GM18520 (cell line): ENCODE measurements at regions not wholly inside any gene's neighbourhood (a gene's known extent, or its start where the extent isn't known, plus 50 kb on each side); places are given as distances from the start of the nearest gene placed in this dataset.
"Not testable (repeated sequence)": the region's sequence is repeated elsewhere in the genome, so short reads cannot be mapped to it uniquely, and the experiment has no call there.

ENCODE experiments used
- ATAC-seq: cut with Tn5 transposase; IDR thresholded peaks from one replicate; pipeline ENCODE4 v1.9.1; 2021; ENCODE audit not compliant: unreplicated experiment

DNA sequence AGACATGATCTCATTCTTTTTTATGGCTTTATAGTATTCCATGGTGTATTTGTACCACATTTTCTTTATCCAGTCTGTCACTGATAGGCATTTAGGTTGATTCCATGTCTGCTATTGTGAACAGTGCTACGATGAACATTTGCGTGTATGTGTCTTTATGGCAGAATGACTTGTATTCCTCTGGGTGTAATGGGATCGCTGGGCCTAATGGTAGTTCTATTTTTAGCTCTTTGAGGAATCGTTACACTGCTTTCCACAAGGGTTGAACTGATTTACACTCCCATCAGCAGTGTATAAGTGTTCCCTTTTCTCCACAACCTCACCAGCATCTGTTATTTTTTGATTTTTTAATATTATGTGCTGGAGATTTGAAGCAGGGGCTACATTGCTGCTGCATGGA is 102.8 kb upstream of the PMEPA1 start:
- not testable (repeated sequence) for ATAC-seq

DNA sequence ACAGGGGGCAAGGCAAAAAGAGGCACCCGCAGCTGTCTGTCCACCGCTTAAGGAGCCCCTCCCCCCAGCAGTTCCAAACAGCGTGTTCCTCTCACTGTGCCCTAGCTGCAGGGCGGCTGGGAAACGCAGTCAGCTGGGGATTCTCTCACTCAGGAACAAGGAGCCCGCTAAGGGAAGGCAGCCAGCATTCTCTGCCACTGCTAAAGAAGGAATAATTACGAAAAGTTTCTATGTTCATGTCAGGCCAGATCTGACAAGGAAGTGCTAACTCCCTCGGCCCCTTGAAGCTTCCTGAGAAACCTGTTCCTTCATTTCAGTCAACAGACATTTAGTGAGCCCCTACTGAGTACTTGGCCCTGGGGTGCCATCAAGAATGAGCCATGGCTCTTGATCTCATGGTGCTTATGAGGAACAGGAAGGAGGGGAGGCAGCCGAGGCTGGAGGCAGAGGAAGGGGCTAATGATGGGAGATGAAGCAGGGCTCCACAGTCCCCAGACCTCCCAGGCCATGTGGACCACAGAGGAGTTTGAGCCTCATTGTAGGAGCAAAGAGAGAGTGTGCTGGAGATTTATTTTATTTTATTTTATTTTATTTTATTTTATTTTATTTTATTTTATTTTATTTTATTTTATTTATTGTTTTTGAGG is 101.7 kb upstream of the PMEPA1 start:
- no peak for ATAC-seq

DNA sequence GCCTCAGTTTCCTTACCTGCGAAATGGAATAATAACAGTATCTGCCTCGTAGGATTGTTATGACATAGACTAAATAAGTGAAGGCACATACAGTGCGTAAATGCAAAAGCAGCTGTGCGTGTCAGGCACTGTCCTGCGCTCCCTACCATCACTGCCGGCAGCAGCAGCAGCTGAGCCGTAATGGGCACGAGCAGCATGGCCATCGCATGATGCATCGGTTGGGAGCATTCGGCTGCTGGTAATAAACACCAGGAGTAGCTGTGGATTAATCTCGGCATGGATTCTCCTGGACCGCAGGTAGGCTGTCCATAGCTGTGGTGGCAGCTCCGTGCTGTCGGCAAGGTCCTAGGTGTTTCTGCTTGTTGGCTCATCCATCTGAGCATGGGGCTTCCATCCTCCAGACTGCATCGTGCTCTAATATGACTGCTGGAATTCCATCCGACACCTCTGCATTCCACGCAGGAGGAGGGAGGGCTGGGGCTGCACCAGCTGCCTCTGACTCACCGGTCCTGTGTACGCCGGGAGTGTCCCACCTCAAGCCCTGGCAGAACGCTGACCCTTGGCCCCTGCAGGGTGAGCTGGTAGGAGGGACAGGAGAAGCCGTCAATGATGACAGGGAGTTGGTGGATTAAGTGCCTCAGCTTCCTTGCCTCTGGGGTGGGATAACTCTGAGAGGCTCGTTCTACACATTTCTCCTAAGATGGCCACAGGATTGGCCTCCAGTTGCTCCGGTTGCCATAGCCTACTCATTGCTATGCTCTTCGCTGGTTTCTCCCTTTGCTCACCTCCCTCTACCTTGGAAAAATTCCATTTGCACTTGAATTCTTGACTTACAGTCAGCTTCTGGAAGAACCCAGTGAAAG is 100.9 kb upstream of the PMEPA1 start:
- ATAC-seq, result no peak

DNA sequence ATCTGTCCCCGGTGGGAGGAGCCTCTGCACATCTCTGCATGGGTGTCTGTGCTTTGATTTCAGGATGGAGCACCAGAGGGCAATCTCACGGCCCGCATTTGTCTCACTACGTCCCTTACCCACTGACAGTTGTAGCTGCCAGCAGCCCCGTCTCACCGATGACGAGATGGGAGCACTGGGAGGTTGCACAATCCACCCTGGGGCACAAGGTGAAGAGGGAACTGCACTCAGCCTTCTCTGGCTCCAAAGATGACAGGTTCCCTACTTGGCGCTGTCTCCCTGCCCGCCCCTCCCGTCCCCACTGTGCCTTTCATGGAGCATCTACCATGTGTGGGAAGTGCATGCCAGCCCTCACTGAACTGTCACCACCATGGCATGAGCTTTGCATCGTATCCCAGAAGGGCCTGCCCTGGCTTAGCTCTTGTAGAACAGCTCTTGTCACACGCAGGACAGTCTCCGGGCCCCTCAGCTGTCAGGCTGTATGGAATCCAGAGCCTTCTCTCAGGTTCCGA is 99.9 kb upstream of the PMEPA1 start:
- ATAC-seq, result no peak

DNA sequence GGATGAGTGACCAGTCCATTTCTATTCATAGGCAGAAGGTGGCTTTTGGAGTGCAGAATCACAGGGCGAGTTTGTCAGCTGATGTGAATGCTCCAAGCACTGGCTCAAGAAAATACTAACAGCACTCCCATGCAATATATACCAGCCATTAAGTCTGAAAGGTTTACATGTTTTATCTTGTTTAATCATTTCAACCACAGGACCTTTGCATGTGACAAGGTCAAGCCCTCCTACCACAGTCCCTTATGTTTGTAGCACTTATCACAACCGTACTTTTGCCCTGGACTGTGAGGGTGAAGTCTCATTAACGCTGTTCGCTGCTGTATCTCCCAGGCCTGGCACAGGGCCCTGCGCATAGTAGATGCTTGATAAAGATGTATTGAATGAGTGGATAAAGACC is 99.3 kb upstream of the PMEPA1 start:
- no peak for ATAC-seq

DNA sequence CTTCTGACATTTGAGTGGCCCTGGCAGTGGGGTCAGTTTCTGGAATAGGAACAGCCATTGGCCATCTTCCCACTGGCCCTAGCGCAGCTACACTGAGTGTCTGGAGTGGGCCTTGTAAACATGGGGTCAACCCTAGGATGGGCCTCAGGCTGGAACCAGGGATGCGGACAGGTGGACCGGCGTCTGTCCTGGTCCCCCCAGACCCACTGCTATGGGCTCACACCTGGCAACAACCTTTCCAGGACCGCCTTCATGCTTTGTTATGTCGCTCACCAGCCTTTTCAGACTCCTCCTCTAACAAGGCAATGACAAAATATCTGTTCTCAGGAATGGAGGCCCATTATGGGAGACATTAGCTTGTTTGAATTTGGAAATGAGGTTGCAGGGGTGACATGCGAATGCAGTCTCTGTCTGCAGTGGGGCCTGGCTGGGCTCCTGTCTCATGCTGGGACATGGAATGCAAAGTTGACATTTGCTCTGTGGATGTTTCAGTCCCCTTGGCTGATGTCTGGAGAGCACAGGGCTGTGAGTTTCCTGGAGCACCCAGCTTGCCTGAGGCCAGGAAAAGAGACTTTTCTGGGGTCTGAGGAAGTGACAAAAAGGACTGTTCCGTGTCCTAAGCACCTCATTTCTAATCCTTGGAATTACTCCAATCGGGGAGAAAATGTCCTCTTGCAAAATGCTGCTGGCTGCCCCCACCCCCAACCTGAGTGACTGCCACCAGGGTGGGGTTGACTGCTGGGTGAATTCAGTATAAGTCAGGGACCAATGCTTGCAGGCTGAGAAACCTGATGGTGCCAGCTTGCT is 98.7 kb upstream of the PMEPA1 start:
- ATAC-seq, result no peak

DNA sequence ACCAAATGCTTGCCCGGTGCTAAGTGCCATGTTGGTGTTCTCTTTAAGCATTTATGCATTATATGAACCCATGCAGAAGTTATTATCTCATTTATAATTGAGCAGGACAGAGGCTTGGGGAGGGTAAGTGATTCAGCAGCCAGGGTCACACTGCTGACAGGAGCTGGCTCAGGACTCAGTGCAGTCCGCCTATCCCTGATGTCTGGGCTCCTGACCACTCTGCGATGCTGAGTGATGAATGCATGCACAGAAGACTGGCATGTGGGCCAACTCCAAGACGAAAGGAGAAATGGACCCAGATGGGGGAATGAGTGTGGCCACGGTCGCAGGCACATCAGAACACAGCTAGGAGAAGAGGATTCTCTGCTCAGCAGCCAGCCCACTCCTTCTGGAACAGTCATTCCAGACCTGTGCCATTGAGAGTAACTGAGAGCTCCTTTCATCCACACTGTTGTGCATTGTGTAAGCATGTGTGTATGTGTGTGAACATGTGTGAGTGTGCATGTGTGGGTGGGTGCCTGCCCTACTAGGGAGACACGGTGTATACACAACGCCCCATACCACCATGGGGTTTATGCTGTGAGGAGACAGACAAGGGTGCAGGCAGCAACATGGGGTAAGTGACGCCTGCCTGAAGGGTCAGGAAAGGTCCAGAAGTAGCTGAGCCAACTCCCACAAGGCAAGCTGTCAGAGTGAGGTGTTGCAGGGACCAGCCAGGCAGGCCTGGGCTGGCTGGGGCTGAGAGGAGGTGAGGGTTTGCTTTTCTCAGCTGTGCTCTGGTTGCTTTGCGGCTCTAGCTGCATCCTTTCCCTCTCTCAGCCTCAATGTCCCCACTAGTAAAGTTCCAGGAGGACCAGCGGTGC is 97.8 kb upstream of the PMEPA1 start:
- ATAC-seq, result no peak

DNA sequence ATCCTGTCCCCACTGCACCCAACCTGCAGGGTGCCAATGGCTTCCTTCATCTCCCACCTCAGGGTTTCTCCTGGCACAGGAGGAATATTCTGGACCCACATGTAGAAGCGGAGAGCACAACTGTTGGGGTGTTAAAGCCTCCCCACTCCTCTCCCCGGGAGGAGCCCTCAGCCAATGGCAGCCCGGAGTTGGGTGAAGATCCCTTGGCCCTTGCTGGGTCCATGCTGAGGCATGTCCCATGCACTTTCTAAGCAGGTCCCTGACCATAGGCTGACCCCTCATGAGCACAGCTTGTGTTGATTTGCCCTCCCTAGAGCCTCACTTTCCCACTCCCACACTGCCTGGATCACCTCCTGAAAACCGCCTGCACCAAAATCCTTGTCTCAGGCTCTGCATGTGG is 97.2 kb upstream of the PMEPA1 start:
- ATAC-seq, result no peak

DNA sequence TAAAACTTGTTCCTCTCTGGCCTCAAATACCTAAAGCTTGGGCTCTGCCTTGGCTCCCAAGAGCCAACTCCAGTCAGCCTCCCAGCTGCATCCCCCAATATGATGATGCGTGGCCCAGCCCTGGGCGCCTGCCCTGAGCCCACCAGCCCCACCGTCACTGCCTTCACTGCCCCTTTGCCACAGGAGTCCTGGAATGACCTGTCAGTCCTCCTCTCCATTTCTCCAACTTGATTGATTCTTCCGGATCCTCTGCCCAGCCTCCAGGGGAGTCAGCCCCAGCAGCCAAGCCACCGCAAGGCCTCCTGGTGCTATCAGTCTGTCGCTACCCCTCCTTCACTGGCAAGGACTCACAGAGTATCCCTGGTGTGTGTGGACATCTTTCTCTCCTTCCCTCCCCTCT is 96.7 kb upstream of the PMEPA1 start:
- ATAC-seq, result no peak

DNA sequence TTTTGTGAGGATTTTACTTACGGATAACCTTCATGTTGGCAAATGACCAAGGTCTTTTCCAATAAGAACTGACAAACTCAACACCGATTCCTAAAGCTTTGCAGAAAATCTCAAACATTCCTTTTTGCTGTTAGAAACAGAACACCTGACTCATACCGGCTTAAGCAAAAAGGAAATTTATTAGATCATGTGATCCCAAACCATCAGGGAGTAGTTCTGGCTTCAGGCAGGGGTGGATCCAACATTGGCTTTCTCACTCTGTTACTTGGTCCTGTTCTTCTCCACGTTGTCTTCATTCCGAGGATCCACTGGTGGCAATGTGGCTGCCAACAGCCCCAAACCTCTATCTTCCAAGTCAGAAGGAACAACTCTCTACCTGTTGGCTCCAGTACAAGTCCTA is 95.9 kb upstream of the PMEPA1 start:
- ATAC-seq, result no peak

DNA sequence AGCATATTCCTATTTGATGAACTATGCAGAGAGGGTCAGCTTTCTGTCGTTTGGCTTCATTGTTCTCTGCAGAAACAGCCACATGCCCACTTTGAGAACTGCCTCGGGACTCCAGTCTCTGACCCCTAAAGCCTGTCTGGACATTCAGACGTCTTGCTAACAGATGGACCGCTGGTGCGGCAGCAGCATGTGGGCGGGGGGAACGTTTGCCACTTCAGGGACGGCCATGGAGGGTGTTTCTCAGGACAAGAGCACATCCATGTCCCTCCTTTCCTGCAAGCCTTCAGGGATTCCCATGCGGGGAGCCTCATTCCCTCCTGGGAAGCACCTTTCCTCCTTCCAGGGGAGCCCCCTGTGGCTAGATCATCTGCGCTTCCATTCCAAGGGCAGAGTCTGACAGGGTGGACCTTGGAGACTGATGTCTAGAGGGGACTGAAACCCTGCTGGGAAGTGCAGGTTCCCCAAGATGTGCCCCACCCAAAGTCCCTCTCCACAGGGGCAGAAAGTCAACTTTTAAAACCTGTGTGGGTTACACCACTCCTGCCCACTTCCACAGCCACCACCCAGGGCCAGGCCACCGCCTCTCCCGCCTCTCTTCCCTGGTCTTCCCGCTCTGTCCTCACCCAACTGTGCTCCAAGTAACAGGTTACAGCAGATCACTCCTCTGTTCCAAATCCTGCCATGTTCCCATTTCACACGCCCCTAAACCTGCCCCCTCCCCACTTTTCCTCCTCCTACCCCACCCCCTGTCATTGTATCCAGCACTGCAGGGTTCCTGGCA is 94.8 kb upstream of the PMEPA1 start:
- ATAC-seq, result no peak

DNA sequence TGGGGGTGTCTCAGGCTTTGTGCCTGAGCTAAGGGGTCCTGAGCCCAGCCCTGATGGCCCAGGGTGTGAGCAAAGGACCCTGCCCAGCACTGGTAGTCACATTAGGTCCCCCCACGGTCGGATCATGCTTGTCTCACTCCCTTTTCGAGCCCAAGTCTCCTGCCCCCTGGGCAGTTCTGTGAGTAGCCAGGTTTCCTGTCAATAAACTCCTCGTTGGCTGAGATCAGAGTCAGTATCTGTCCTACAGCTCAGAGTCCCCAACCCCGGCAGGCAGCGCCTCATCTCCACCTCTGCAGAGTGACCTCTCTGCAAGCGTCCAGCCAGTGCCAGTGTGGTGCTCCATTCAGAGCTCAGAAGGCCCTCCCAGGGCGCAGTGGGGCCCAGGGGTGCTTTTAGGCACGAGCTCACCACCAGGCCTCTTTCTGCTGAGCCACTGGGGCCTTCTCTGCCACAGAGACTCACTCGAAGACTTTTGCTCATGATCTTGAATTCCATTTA is 93.7 kb upstream of the PMEPA1 start:
- no peak for ATAC-seq

DNA sequence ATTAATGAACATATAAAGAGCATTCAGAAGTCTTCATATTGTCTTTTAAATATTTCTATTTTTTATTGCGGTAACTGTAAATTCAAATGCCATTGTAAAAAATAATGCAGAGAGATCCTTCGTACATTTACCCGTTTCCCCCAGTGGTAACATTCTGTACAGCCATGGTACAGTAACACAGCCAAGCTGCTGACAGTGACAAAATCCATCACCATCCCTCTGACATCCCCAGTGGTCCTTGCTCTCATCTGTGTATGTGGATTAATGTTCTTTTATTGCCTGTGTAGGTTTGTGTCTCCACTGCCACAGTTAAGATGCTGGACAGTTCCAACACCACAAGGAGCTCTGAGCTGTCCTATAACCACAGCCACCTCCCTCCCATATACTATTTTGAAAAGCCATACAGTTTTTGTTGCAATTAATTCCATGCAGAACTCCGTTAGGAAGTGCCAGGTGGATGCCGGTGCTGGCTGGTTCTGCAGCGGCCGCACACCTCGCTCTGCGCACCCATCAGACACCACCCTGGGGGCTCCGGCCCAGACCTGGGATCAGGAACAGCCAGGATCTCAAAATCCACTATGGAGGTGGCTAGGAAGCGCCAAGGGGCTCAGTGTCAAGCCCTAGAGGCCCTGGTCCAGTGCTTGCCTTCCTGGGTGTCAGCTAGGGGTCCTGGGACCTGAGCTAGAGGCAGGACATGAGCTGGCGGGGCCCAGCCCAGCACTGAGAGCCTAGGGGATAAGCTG is 93.1 kb upstream of the PMEPA1 start:
- no peak for ATAC-seq

DNA sequence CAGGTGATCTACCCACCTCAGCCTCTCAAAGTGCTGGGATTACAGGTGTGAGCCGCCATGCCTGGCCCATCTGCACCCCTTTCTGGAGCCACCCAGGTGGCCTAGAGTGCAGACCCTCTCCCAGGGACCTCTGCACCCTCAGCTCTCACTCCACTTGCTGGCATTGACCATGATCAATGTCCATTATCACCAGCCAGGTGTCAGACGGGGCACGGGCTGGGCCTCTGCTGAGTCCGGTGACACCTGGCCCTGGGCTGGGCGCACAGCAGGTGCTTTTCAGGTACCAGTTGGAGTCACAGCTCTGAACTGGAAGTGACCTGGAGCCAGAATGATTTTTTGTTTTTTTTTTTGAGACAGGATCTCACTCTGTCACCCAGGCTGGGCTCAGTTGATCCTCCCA is 91.8 kb upstream of the PMEPA1 start:
- ATAC-seq, result no peak

DNA sequence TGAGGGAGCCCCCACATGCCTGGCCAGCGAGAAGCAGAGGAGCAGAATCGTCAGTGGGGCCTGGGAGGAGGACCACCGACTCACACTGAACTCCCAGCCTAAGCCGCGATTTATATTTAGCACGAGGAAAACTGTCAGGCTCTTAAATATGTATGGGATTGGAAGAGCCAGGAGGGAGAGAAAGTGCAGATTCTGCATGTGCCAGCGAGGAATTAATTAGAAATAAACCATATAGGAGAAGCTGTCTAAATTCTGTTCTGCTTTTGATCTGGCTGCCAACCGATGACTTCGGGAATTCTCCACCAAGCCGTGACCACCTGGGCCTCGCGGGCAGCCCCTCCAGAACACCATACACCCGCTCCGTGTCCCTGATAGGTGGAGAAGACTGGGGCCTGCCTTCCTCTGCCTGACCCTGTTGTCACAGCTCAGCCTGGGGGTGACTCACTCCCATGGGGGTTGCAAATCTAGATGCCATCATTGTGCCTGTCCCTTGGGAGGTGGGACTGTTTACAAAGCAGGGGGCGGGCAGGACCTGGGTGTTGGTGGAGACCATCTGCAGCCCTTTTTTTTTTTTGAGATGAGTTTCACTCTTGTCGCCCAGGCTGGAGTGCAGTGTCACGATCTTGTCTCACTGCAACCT is 91.1 kb upstream of the PMEPA1 start:
- no peak for ATAC-seq

DNA sequence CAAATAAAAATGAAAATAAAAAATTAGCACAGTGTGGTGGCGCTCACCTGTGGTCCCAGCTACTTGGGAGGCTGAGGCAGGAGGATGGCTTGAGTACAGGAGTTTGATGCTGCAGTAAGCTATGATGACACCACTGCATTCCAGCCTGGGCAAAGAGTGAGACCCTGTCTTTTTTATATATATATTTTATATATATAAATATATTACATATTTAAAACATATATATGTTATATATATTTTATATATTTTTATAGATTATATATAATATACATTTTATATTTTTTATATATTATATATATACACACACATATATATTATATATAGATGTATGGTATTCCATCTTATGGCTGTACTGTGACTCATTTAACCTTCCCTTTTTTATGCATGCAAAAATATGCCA is 87.6 kb upstream of the PMEPA1 start:
- ATAC-seq, result no peak

DNA sequence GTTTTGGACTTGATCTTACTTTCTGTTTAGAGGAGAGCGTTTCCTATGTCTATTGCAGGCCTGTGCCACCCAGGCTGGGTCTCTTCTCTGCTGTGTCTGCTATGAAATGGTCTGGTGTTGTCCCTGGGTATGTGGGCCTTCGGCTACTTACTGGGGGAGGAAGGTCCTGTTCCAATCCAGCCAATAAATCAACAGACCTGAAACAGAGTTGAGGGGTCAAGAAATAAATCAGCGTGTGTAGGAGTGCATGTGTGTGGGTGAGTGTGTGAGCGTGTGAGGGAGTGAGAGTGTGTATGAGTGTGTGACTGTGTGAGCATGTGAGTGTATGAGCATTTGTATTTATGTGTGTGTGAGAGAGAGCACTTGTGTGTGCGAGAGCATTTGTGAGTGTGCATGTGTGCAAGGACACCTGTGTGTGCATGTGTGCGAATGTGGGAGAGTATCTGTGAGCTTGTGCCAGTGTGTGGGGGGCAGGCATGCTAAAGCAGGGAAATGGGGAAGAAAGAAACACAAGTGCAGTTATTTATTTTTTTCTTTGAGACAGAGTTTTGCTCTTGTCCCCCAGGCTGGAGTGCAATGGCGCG is 86.3 kb upstream of the PMEPA1 start:
- ATAC-seq, result no peak

DNA sequence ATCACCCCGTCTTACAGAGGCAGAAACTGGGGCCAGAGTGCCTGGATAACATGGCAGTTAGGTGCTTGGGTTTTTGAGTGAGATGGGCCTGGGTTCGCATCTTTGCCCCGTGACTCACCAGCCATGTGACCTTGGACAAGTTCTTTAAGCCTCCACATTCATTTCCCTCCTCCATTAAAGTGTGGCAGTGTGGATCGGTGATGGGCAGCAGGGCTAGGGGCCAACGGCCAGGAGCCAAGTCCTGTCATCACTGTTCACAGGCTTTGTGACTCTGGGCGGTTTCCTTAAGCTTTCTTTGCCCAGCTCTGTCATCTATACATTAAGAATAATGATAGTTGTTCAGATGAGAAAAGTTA is 85.5 kb upstream of the PMEPA1 start:
- ATAC-seq, result no peak
